ENCODE measurements at regions not wholly inside any gene's neighbourhood (a gene's known extent, or its start where the extent isn't known, plus 50 kb on each side); places are given as distances from the start of the nearest gene placed in this dataset.
"Not testable (repeated sequence)": the region's sequence is repeated elsewhere in the genome, so short reads cannot be mapped to it uniquely, and the experiment has no call there.

GRCh38 chr6:151690303-151690702 lies 117.2 kb upstream of the ESR1 start:
- peaks cover 25% of the 10 kb centered on the region for H3K4me1 Mint-ChIP-seq
- H3K36me3 Mint-ChIP-seq, result peaks cover 14% of the 10 kb centered on the region
- CTCF ChIA-PET, result interaction anchor here (0.7 to 2.1 kb wide), 32 partner anchors 9 to 667 kb away, joined by 3 to 37 read pairs (median 4); no protein-coding TSS in a partner anchor
- H3K9me3 Mint-ChIP-seq, result no peaks in the 10 kb centered on the region
- peak overlapping the region; percentile 79 for H3K4me3 Mint-ChIP-seq
- H3K27ac Mint-ChIP-seq, result peak overlapping the region; percentile 92
- peak; percentile 34 for DNase-seq
- H3K27me3 Mint-ChIP-seq, result peaks cover 4% of the 10 kb centered on the region

- H3K4me3 Mint-ChIP-seq, result peak overlapping the region; percentile 79
- H3K27ac Mint-ChIP-seq, result peak overlapping the region; percentile 92
- peak; percentile 52 for DNase-seq
- CTCF ChIA-PET, result interaction anchor here (0.6 to 2.1 kb wide), 32 partner anchors 8 to 666 kb away, joined by 3 to 37 read pairs (median 4); no protein-coding TSS in a partner anchor
- peaks cover 4% of the 10 kb centered on the region for H3K27me3 Mint-ChIP-seq
- peaks cover 25% of the 10 kb centered on the region for H3K4me1 Mint-ChIP-seq
- peaks cover 14% of the 10 kb centered on the region for H3K36me3 Mint-ChIP-seq
- H3K9me3 Mint-ChIP-seq, result no peaks in the 10 kb centered on the region
These were observed 116.5 kb upstream of the ESR1 start for GRCh38 chr6:151690768-151691562.

- CTCF ChIA-PET, result interaction anchor here (1.9 kb wide), 1 partner anchor 24 kb away, joined by 4 read pairs; no protein-coding TSS in a partner anchor
- Mint-ChIP-seq H3K27ac (peak overlapping the region; percentile 92), H3K27me3 (peaks cover under 1% of the 10 kb centered on the region), H3K36me3 (peaks cover 20% of the 10 kb centered on the region), H3K9me3 (no peaks in the 10 kb centered on the region), H3K4me3 (peak overlapping the region; percentile 79), H3K4me1 (peaks cover 25% of the 10 kb centered on the region)
- no peak for DNase-seq
These were observed 115.3 kb upstream of the ESR1 start for GRCh38 chr6:151692216-151692615.

- no peak overlapping the region for H3K27ac Mint-ChIP-seq
These were observed 114.1 kb upstream of the ESR1 start for GRCh38 chr6:151693366-151693765.

DNA sequence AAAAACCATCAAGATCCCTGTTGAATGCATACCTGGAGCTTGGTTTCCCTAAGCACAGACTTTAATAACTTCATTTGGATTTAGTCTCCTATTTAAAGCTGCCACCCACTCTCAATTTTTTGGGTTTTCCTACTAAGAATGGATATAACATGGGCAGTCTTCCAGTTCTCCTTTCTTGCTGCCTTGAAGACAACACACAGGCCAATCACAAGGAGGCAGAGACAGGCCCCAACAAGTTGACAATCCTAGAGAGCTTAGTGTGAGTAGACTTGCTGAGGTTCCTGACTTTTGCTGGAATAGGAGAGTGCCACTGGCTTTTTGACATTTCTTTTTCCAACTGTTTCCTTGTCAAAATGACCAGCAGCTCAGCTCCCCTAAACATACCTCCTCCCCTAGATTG lies 112.3 kb upstream of the ESR1 start:
- CTCF ChIA-PET, result no interaction called here
- no peaks in the 10 kb centered on the region for H3K27me3 Mint-ChIP-seq
- H3K36me3 Mint-ChIP-seq, result peaks cover 30% of the 10 kb centered on the region
- H3K9me3 Mint-ChIP-seq, result peaks cover 2% of the 10 kb centered on the region
- H3K4me3 Mint-ChIP-seq, result no peak overlapping the region
- no peak overlapping the region for H3K27ac Mint-ChIP-seq
- peaks cover 22% of the 10 kb centered on the region for H3K4me1 Mint-ChIP-seq
- no peak for DNase-seq

More at GRCh38 chr6:151693366-151693765, 114.1 kb upstream of the ESR1 start:
- peaks cover 25% of the 10 kb centered on the region for H3K4me1 Mint-ChIP-seq
- no peak overlapping the region for H3K4me3 Mint-ChIP-seq
- peaks cover 1% of the 10 kb centered on the region for H3K9me3 Mint-ChIP-seq
- H3K27me3 Mint-ChIP-seq, result no peaks in the 10 kb centered on the region
- DNase-seq, result no peak
- CTCF ChIA-PET, result interaction anchor here (0.5 kb wide), 1 partner anchor 493 kb away, joined by 4 read pairs; no protein-coding TSS in a partner anchor
- peaks cover 20% of the 10 kb centered on the region for H3K36me3 Mint-ChIP-seq

DNA sequence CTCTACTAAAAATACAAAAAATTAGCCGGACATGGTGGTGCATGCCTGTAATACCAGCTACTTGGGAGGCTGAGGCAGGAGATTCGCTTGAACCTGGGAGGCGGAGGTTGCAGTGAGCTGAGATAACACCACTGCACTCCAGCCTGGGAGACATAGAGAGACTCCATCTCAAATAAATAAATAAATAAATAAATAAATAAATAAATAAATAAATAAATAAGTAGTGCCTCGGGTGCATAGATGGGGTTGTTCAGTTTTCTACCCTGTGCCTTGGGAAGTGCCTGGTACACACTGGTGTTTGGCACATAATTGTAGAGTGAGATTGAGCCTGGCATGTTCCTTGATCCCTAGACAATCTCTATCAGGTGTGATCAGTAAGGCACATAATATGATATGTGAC lies 111.2 kb upstream of the ESR1 start:
- H3K27me3 Mint-ChIP-seq, H3K9me3 Mint-ChIP-seq, H3K4me3 Mint-ChIP-seq, DNase-seq, CTCF ChIA-PET, H3K27ac Mint-ChIP-seq: not testable (repeated sequence)
- Mint-ChIP-seq H3K4me1 (peaks cover 17% of the 10 kb centered on the region), H3K36me3 (peaks cover 31% of the 10 kb centered on the region)

- H3K9me3 Mint-ChIP-seq, result peaks cover 4% of the 10 kb centered on the region
- no peak for DNase-seq
- CTCF ChIA-PET, result interaction anchor here (0.7 to 1.5 kb wide), 2 partner anchors 9 to 374 kb away, joined by 3 to 5 read pairs; no protein-coding TSS in a partner anchor
- H3K4me1 Mint-ChIP-seq, result peaks cover 28% of the 10 kb centered on the region
- no peak overlapping the region for H3K27ac Mint-ChIP-seq
- H3K4me3 Mint-ChIP-seq, result no peak overlapping the region
- H3K36me3 Mint-ChIP-seq, result peaks cover 26% of the 10 kb centered on the region
- H3K27me3 Mint-ChIP-seq, result no peaks in the 10 kb centered on the region
These were observed 108.4 kb upstream of the ESR1 start for GRCh38 chr6:151698931-151699700.

DNA sequence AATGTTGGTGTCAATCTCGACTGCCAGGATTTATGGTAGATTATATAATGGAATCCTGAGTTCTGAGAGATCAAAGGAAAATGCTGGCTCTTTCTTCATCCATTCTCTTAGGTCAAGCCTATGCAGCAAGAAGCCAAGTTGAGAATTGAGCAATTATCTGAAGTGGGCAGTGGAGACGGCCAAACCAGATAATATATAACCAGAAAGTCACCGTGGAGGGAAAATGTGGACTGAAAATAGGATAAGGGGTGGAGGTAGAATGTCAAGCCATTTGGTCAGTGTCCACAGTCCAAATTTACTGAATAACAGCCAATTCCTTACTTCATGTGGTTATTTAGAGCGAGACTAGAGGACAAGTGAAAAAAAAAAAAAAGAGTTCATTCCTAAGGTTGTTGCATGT lies 107.8 kb upstream of the ESR1 start:
- Mint-ChIP-seq H3K27me3 (no peaks in the 10 kb centered on the region), H3K4me1 (peaks cover 28% of the 10 kb centered on the region), H3K27ac (no peak overlapping the region), H3K36me3 (peaks cover 31% of the 10 kb centered on the region), H3K9me3 (peaks cover 4% of the 10 kb centered on the region), H3K4me3 (no peak overlapping the region)
- CTCF ChIA-PET, result interaction anchor here (1.5 kb wide), 1 partner anchor 9 kb away, joined by 5 read pairs; no protein-coding TSS in a partner anchor
- no peak for DNase-seq

- Mint-ChIP-seq H3K9me3 (peaks cover 4% of the 10 kb centered on the region), H3K36me3 (peaks cover 30% of the 10 kb centered on the region), H3K4me1 (peaks cover 37% of the 10 kb centered on the region), H3K4me3 (peak overlapping the region; percentile 10), H3K27me3 (peaks cover 4% of the 10 kb centered on the region), H3K27ac (peak overlapping the region; percentile 82)
- DNase-seq, result no peak
- CTCF ChIA-PET, result interaction anchor here (2.1 kb wide), 1 partner anchor 12 kb away, joined by 5 read pairs; no protein-coding TSS in a partner anchor
These were observed 105.4 kb upstream of the ESR1 start for GRCh38 chr6:151701911-151702562.

DNA sequence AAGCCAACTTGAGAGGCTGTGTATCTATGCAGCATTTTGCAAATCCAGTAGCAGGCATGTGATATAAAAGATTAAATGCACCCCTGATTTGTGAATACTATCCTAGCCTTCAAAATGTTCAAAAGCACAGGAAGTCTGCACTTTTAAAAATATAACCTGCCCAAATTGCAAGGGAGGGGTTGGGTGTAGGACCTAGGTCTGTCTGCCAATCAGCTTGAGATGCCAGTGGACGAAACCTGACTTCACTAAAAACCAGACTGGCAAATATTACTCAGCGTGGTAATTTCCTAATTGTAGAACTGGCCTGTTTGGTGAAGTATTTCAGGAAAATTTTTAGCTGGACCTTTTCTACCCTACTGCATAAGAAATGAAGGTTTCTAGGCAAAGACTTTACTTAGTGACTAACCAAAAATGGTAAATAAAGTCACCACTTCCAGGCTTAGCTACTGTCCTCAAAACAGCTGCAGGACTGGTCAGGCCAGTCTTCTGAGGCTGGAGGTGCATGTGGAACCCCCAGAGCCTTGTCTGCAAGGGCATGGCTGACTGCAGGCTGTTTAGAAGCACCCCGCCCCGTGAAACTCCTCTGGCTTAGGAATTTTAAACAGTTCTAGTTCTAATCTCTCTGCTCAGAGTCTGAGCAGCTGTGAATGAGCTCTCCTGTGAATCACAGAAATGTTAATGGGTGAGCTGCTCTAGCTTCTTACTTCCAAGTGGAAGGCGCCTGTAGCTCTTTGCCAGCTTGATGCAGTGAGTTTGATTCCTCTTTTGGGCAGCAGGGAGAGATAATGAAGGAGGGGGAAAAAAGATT lies 104.4 kb upstream of the ESR1 start:
- H3K36me3 Mint-ChIP-seq, result peaks cover 30% of the 10 kb centered on the region
- CTCF ChIA-PET, result interaction anchor here (0.7 to 1.6 kb wide), 2 partner anchors 13 kb away, joined by 3 to 5 read pairs; no protein-coding TSS in a partner anchor
- H3K9me3 Mint-ChIP-seq, result peaks cover 4% of the 10 kb centered on the region
- H3K4me1 Mint-ChIP-seq, result peaks cover 37% of the 10 kb centered on the region
- no peak overlapping the region for H3K4me3 Mint-ChIP-seq
- no peak for DNase-seq
- peaks cover 4% of the 10 kb centered on the region for H3K27me3 Mint-ChIP-seq
- H3K27ac Mint-ChIP-seq, result peak overlapping the region; percentile 55

- H3K36me3 Mint-ChIP-seq, result peaks cover 30% of the 10 kb centered on the region
- H3K4me3 Mint-ChIP-seq, result no peak overlapping the region
- peaks cover 2% of the 10 kb centered on the region for H3K9me3 Mint-ChIP-seq
- CTCF ChIA-PET, result interaction anchor here (1.1 to 1.6 kb wide), 2 partner anchors 12 to 14 kb away, joined by 3 to 5 read pairs; no protein-coding TSS in a partner anchor
- no peak for DNase-seq
- H3K27ac Mint-ChIP-seq, result no peak overlapping the region
- peaks cover 37% of the 10 kb centered on the region for H3K4me1 Mint-ChIP-seq
- H3K27me3 Mint-ChIP-seq, result peaks cover 4% of the 10 kb centered on the region
These were observed 103.1 kb upstream of the ESR1 start for GRCh38 chr6:151704383-151704782.

DNA sequence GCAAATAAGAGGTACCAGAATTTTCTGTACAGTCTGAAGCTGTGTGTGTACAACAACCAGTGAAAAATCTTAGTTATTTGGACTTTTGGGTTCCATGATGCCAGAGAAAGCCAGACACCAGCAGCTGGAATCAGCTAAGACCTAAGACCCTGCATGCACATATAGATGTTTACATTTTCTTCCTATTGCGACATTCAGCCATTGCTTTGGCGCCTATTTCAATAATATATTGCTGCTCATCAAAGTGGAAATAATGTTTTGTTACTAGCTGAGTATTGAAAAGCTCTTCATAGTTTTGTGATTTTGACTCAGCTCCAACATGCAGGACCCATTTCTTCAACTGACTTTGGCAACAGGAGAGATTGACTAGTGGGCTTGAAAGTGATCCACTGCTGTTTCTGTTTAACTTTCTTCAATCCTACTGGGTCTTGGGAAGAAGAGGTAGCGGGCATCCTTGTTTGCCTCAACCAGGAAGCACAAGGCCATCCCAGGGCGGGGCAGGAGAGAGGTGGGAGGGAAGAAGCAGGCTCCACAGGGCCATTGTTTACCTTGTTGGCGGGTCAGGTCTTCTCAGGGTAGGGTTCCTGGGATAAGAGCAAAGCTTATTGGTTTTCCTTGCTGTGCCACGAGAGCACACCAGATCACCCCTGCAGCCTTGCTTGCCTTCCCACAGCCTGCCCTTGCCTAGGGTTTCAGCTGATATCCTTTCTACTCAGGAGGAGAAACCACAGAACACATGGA lies 101.3 kb upstream of the ESR1 start:
- Mint-ChIP-seq H3K36me3 (peaks cover 30% of the 10 kb centered on the region), H3K4me3 (no peak overlapping the region), H3K4me1 (peaks cover 34% of the 10 kb centered on the region), H3K27me3 (peaks cover 4% of the 10 kb centered on the region), H3K9me3 (peaks cover 4% of the 10 kb centered on the region), H3K27ac (no peak overlapping the region)
- DNase-seq, result no peak
- CTCF ChIA-PET, result interaction anchor here (0.9 to 2.3 kb wide), 3 partner anchors 15 to 59 kb away, joined by 3 to 8 read pairs (median 6); no protein-coding TSS in a partner anchor
